Endothelial cell of umbilical vein (primary cell): ENCODE measurements at regions not wholly inside any gene's neighbourhood (a gene's known extent, or its start where the extent isn't known, plus 50 kb on each side); places are given as distances from the start of the nearest gene placed in this dataset.
"Not testable (repeated sequence)": the region's sequence is repeated elsewhere in the genome, so short reads cannot be mapped to it uniquely, and the experiment has no call there.

ENCODE experiments used
- BruUV-seq: library from RNA; stranded (reverse); fragments of 400-500 nt; replicated peaks from 2 replicates; lab custom pipeline; 2021; lab: Mats Ljungman, UMichigan
- CTCF ChIA-PET: fragments of 300-600, 350-600 bp; sonication (Branson Sonifier 250); formaldehyde crosslinking; loops from one replicate; lab custom pipeline; 2021; ENCODE audit warnings: antibody characterized with exemption, inconsistent platforms; lab: Charles Lee
- POLR2A ChIA-PET: fragments of 300-600, 350-600 bp; sonication (Branson Sonifier 250); formaldehyde crosslinking; loops from one replicate; lab custom pipeline; 2021; ENCODE audit warnings: antibody characterized with exemption, inconsistent platforms; lab: Charles Lee
- DNase-seq: peaks from one replicate; pipeline ENCODE4 v3.0.0-alpha.2; 2011; ENCODE audit warnings: low read depth, low spot score
- FAIRE-seq: peaks from 2 replicates; lab custom pipeline; 2011; peaks lifted over from hg19 to GRCh38; lab: Jason Lieb, UNC
- H2AFZ ChIP-seq: 2 replicates; pipeline ENCODE4 v1.6.0; 2012; ENCODE audit warnings: low read depth, low read length, control low read depth, inconsistent platforms
- H3K27ac ChIP-seq: 2 replicates; pipeline ENCODE4 v1.5.1; 2011; ENCODE audit warnings: low read depth, mild to moderate bottlenecking, control low read depth, low read length, moderate library complexity; ENCODE audit not compliant: insufficient read depth
- H3K27me3 ChIP-seq, 2 experiments: 2 replicates each; pipeline versions ENCODE4 v1.6.0 to v1.6.1; 2011; ENCODE audit warnings: low read length in 2 of 2, mixed read lengths in 1 of 2; ENCODE audit not compliant: control insufficient read depth in 2 of 2, insufficient read depth in 2 of 2
- H3K36me3 ChIP-seq, 2 experiments: 2 replicates in 1 of 2; 3 replicates in 1 of 2; pipeline ENCODE4 v1.5.1; 2011; ENCODE audit warnings: low read length in 2 of 2, mild to moderate bottlenecking in 1 of 2, moderate library complexity in 1 of 2; ENCODE audit not compliant: control insufficient read depth in 2 of 2, insufficient read depth in 2 of 2; ENCODE audit errors: extremely low read depth in 1 of 2
- H3K4me1 ChIP-seq: 3 replicates; pipeline ENCODE4 v1.5.1; 2011; ENCODE audit warnings: mild to moderate bottlenecking, low read length; ENCODE audit not compliant: control insufficient read depth, insufficient read depth; ENCODE audit errors: extremely low read depth
- H3K4me2 ChIP-seq: 2 replicates; pipeline ENCODE4 v1.6.1; 2011; ENCODE audit warnings: low read length, control low read depth, mixed read lengths; ENCODE audit not compliant: insufficient read depth
- H3K4me3 ChIP-seq, 3 experiments: fragments of 200-600 bp in 1 of 3; sonication (generic), shearing (Covaris generic) in 1 of 3; replicated peaks in 1 of 3; 2 replicates each; pipeline ENCODE4 v1.5.1; 2011 to 2016; ENCODE audit warnings: control low read depth in 3 of 3, low read length in 3 of 3, mild to moderate bottlenecking in 2 of 3, inconsistent platforms in 1 of 3, low read depth in 1 of 3, moderate library complexity in 1 of 3; ENCODE audit not compliant: insufficient read depth in 1 of 3
- H3K79me2 ChIP-seq: 2 replicates; pipeline ENCODE4 v1.6.0; 2012; ENCODE audit warnings: low read length, inconsistent platforms; ENCODE audit not compliant: control insufficient read depth, insufficient read depth
- H3K9ac ChIP-seq: replicated peaks from 2 replicates; pipeline ENCODE3; 2011; ENCODE audit warnings: low read length, control low read depth; ENCODE audit not compliant: insufficient read depth; ENCODE audit errors: extremely low read depth
- H3K9me1 ChIP-seq: replicated peaks from 3 replicates; pipeline ENCODE4 v1.6.0; 2011; ENCODE audit warnings: mild to moderate bottlenecking, low read length; ENCODE audit not compliant: control insufficient read depth, insufficient read depth; ENCODE audit errors: extremely low read depth
- H3K9me3 ChIP-seq: replicated peaks from 2 replicates; pipeline ENCODE4 v1.5.1; 2012; ENCODE audit warnings: low read length, inconsistent platforms; ENCODE audit not compliant: control insufficient read depth, insufficient read depth
- H4K20me1 ChIP-seq: replicated peaks from 2 replicates; pipeline ENCODE3; 2011; ENCODE audit warnings: mild to moderate bottlenecking, low read length; ENCODE audit not compliant: control insufficient read depth, insufficient read depth; ENCODE audit errors: extremely low read depth
- dilution Hi-C: fragments of 300-500 bp; cut with MboI; formaldehyde crosslinking; loops from one replicate; pipeline ENCODE4 v1.15.0; 2019; ENCODE audit warnings: low sequenced_read_pairs; ENCODE audit not compliant: extremely low pct_ligation_motif_present
- intact Hi-C: fragments of 100-400 bp; cut with micrococcal nuclease; formaldehyde crosslinking; loops from one replicate; pipeline ENCODE4 v1.10.0; 2022

GRCh38 chr4:8972635-8973034 lies 101.0 kb upstream of the HMX1 start:
- H3K4me2 ChIP-seq, dilution Hi-C loops, H3K79me2 ChIP-seq, H3K27ac ChIP-seq, BruUV-seq, H3K4me1 ChIP-seq, H3K9ac ChIP-seq, intact Hi-C loops, H3K36me3 ChIP-seq, H4K20me1 ChIP-seq, H3K4me3 ChIP-seq, POLR2A ChIA-PET, CTCF ChIA-PET, H3K9me1 ChIP-seq, H3K9me3 ChIP-seq, H2AFZ ChIP-seq, FAIRE-seq, H3K27me3 ChIP-seq, DNase-seq: not testable (repeated sequence)

GRCh38 chr4:8965896-8966295 lies 94.3 kb upstream of the HMX1 start:
- H2AFZ ChIP-seq, CTCF ChIA-PET, H3K4me3 ChIP-seq, H3K9me3 ChIP-seq, dilution Hi-C loops, H3K36me3 ChIP-seq, intact Hi-C loops, H3K9ac ChIP-seq, DNase-seq, FAIRE-seq, H3K4me2 ChIP-seq, H3K4me1 ChIP-seq, H3K27me3 ChIP-seq, H4K20me1 ChIP-seq, H3K27ac ChIP-seq, POLR2A ChIA-PET, BruUV-seq, H3K79me2 ChIP-seq, H3K9me1 ChIP-seq: not testable (repeated sequence)

GRCh38 chr4:8964201-8964788 lies 92.7 kb upstream of the HMX1 start:
- POLR2A ChIA-PET, H3K4me3 ChIP-seq, H3K79me2 ChIP-seq, DNase-seq, H3K9me3 ChIP-seq, H3K27ac ChIP-seq, CTCF ChIA-PET, H3K27me3 ChIP-seq, H3K36me3 ChIP-seq, H3K4me1 ChIP-seq, H2AFZ ChIP-seq, H3K4me2 ChIP-seq, H3K9me1 ChIP-seq, H4K20me1 ChIP-seq, BruUV-seq, dilution Hi-C loops, H3K9ac ChIP-seq, FAIRE-seq: not testable (repeated sequence)
- intact Hi-C loops: loop anchor here (5.0 kb wide), 1 partner anchor 158 kb away; no protein-coding TSS in a partner anchor

GRCh38 chr4:8963533-8963932 lies 91.9 kb upstream of the HMX1 start:
- dilution Hi-C loops, H4K20me1 ChIP-seq, POLR2A ChIA-PET, H2AFZ ChIP-seq, H3K4me3 ChIP-seq, H3K4me2 ChIP-seq, H3K9ac ChIP-seq, H3K79me2 ChIP-seq, H3K36me3 ChIP-seq, DNase-seq, H3K27me3 ChIP-seq, H3K9me3 ChIP-seq, BruUV-seq, H3K9me1 ChIP-seq, CTCF ChIA-PET, H3K27ac ChIP-seq, H3K4me1 ChIP-seq, FAIRE-seq: not testable (repeated sequence)
- intact Hi-C loops: loop anchor here (5.0 kb wide), 1 partner anchor 159 kb away; no protein-coding TSS in a partner anchor
